ENCODE measurements at regions not wholly inside any gene's neighbourhood (a gene's known extent, or its start where the extent isn't known, plus 50 kb on each side); places are given as distances from the start of the nearest gene placed in this dataset.
"Not testable (repeated sequence)": the region's sequence is repeated elsewhere in the genome, so short reads cannot be mapped to it uniquely, and the experiment has no call there.

- no peak for DNase-seq (ENCODE audit: low read depth in 3 of 3, low spot score in 1 of 3)
These were observed 115.5 kb downstream of the BUB3 start for GRCh38 chr10:123269675-123270074.

- no peak for DNase-seq (ENCODE audit: low read depth in 3 of 3, low spot score in 1 of 3)
These were observed 116.0 kb downstream of the BUB3 start for GRCh38 chr10:123270221-123270620.

GRCh38 chr10:123270806-123271205 is 116.6 kb downstream of the BUB3 start:
- DNase-seq (ENCODE audit: low read depth in 3 of 3, low spot score in 1 of 3): no peak

- DNase-seq (ENCODE audit: low read depth in 3 of 3, low spot score in 1 of 3): no peak
These were observed 118.0 kb downstream of the BUB3 start for GRCh38 chr10:123272171-123272570.

GRCh38 chr10:123274306-123275135 is 120.3 kb downstream of the BUB3 start:
- no peak for DNase-seq (ENCODE audit: low read depth in 3 of 3, low spot score in 1 of 3)

GRCh38 chr10:123275136-123275564 is 120.9 kb downstream of the BUB3 start:
- DNase-seq (ENCODE audit: low read depth in 3 of 3, low spot score in 1 of 3): no peak

GRCh38 chr10:123278445-123278844 is 124.2 kb downstream of the BUB3 start:
- no peak for DNase-seq (ENCODE audit: low read depth in 3 of 3, low spot score in 1 of 3)

GRCh38 chr10:123283371-123283770 is 129.2 kb downstream of the BUB3 start:
- not testable (repeated sequence) for DNase-seq (ENCODE audit: low read depth in 3 of 3, low spot score in 1 of 3)

GRCh38 chr10:123284022-123284421 is 129.8 kb downstream of the BUB3 start:
- DNase-seq (ENCODE audit: low read depth in 3 of 3, low spot score in 1 of 3): no peak

- DNase-seq (ENCODE audit: low read depth in 3 of 3, low spot score in 1 of 3): no peak
These were observed 133.5 kb downstream of the BUB3 start for GRCh38 chr10:123287594-123288247.

- DNase-seq (ENCODE audit: low read depth in 3 of 3, low spot score in 1 of 3): no peak
These were observed 135.2 kb downstream of the BUB3 start for GRCh38 chr10:123289432-123289831.

GRCh38 chr10:123294109-123294508 is 139.9 kb downstream of the BUB3 start:
- no peak for DNase-seq (ENCODE audit: low read depth in 3 of 3, low spot score in 1 of 3)

- DNase-seq (ENCODE audit: low read depth in 3 of 3, low spot score in 1 of 3): no peak
These were observed 140.7 kb downstream of the BUB3 start for GRCh38 chr10:123294886-123295285.

GRCh38 chr10:123295644-123296043 is 141.4 kb downstream of the BUB3 start:
- DNase-seq (ENCODE audit: low read depth in 3 of 3, low spot score in 1 of 3): no peak

GRCh38 chr10:123297175-123297574 is 143.0 kb downstream of the BUB3 start:
- DNase-seq (ENCODE audit: low read depth in 3 of 3, low spot score in 1 of 3): no peak

- no peak for DNase-seq (ENCODE audit: low read depth in 3 of 3, low spot score in 1 of 3)
These were observed 144.4 kb downstream of the BUB3 start for GRCh38 chr10:123298583-123298982.

GRCh38 chr10:123299598-123299997 is 145.4 kb downstream of the BUB3 start:
- no peak for DNase-seq (ENCODE audit: low read depth in 3 of 3, low spot score in 1 of 3)

- no peak for DNase-seq (ENCODE audit: low read depth in 3 of 3, low spot score in 1 of 3)
These were observed 147.1 kb downstream of the BUB3 start for GRCh38 chr10:123301077-123301857.

- DNase-seq (ENCODE audit: low read depth in 3 of 3, low spot score in 1 of 3): no peak
These were observed 149.6 kb downstream of the BUB3 start for GRCh38 chr10:123303581-123304337.

GRCh38 chr10:123305671-123306070 is 151.5 kb downstream of the BUB3 start:
- no peak for DNase-seq (ENCODE audit: low read depth in 3 of 3, low spot score in 1 of 3)

GRCh38 chr10:123306290-123306689 is 152.1 kb downstream of the BUB3 start:
- no peak for DNase-seq (ENCODE audit: low read depth in 3 of 3, low spot score in 1 of 3)
